LoVo (cell line): ENCODE measurements at regions not wholly inside any gene's neighbourhood (a gene's known extent, or its start where the extent isn't known, plus 50 kb on each side); places are given as distances from the start of the nearest gene placed in this dataset.

ENCODE experiments used
- DNase-seq: peaks from one replicate; pipeline ENCODE4 v3.0.0-alpha.2; 2016; ENCODE audit warnings: low spot score

DNA sequence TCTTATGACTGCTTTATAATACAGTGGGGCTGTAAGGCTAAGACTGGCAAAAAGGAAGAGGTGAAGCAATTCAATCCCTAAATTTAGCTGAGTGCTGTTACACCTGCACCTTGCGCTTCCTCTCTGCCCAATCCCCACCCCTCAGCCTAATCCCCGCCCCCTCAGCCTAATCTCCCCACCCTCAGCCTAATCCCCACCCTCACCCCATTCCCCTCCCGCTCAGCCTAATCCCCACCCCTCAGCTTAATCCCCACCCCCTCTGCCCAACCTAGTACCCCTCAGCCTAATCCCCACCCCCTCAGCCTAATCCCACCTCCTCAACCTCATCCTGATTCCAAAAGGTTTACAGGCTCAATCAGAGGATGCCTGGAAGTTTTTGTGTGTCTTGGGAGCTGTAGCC is 155.5 kb downstream of the PMP22 start:
- no peak for DNase-seq

DNA sequence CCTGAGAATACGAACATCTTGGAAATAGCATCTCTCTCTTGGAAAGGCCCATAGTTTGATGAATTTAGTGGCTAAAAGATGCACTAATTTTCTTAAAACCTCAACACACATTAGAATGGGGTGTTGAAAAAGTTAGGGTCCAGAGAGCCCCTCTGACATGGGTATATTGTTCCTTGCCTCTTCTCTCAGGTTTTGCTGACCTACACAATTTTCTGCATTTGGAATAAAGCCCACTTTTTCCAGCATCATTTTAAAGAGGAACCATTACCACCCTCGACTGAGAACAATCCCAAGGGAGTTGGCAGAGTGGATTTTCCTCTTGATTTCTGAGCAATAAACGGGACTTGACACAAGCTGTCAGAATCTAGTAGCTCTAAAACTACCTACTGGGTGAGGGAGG is 156.1 kb downstream of the PMP22 start:
- no peak for DNase-seq

- DNase-seq = no peak
Measured at GRCh38 chr17:15106540-15106939, 158.6 kb downstream of the PMP22 start.

DNA sequence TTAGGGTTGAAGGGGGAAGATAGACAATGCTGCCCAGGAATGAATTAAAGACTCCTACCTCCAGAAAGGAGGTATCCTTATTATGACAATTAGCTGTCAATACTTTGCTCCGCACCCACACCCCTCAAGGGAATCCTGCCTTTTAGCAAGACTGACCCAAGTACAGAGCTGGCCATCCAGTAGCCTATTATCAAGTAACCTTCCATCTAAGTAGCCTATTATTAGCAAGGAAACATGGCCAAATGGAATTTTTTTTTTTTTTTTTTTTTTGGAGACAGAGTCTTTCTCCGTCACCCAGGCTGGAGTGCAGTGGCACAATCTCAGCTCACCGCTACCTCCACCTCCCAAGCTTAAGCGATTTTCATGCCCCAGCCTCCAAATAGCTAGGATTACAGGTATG is 161.3 kb downstream of the PMP22 start:
- DNase-seq = no peak

DNA sequence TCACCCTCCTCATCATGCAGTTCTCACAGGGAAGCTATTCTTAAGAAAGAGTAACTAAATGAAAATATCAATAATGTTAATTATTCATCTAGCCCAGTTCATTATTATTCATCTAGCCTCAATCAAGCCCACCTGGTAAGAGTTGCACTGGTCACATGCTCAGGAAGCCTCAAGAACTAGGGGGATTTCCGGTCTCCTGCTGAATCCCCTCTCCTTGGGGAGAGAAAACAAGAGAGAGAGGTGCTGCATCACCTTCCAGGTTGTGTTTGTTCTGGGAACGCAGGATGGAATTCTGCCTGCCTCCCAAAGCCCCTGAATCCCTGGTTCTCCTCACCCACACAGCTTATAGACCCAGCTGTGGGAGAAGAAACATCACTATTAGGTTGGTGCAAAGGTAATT is 164.0 kb downstream of the PMP22 start:
- DNase-seq = no peak

DNA sequence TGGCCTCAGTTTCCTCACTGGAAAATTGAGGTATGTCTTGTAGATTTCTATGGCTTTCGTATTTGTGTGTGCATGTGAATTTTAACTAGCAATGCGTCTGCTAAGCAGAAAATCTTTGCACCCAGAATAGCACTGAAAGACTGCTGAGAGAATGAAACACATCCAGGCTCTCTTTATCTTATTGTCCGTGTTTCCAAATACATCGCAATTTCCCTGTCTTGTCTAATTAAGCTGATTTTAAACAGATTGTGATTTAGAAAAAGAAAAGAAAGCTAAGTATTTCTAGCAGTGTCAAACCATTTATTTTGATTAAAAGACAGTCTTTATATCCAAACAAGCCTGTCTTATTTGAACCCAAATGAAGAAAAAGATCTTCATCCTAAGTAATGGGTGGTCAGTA is 168.6 kb downstream of the PMP22 start:
- DNase-seq = no peak

DNA sequence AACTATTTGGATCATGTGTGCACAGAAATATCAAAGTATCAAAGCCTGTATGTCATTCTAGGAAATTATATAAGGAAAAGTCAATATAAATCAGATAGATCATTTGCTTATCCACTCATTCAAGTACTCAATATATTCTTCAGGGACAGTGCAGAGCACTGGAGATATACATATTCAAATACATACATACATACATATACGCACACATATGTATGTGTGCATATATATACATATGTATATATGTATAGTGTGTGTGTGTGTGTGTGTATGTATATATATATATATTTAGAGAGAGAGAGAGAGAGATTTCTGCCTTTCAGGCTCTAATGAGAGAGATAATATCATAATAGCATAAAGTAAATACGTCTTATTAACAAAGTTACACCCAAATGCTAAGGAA is 169.2 kb downstream of the PMP22 start:
- no peak for DNase-seq

GRCh38 chr17:15092762-15093161 is 172.4 kb downstream of the PMP22 start:
- no peak for DNase-seq

DNA sequence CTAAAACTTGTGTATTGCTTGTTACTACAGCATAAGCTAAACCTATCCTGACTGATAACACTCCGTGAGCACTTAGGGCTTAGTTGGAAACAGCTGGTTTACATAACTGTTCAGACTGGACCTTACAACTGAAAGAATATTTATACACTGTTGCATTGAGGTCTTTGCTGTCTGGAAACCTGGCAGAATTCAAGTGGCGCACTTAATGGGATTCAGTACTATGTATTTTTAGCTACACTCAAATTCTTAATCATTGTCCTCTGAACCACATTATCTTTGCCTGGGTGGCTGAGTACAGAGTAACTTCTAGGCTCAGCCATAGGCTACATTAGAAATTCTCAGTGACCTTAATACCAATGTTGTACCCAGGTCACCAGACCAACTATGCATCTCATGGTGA is 172.9 kb downstream of the PMP22 start:
- DNase-seq = no peak

DNA sequence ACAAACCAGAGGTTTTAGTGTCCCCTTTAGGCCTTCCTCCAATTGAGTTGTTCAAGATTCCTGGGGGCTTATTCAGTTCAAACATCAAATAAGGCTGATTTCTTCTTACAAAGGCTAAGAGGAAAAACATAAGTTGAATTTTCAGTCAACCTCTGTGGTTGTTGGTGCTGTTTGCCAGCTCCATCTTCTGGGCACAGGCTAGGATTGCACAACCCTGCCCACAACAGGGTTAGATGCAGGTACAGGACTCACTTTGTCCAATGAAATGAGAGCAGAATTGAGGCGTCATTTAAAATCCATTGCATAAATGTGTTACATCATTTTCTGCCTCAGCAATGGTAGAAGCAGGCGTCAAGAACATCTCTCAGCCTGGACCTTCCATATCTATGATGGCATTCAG is 173.3 kb downstream of the PMP22 start:
- DNase-seq = no peak

DNA sequence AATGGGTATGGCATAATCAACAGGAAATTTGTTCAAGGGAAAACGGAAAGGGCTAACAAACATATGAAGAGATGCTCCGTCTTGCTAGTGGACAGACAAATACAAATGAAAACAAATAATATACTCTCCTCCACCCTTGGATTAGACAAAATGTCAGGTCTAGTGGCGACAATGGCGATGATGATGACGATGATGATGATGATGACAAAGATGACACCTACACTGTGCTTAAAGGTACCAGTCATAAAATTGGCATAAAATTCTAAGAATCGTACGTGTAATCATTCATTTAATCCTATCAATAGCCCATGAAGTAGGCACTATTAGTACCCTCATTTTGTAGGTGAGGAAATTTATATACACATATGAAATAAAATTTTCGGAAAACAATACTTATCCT is 174.6 kb downstream of the PMP22 start:
- no peak for DNase-seq

- no peak for DNase-seq
Measured at GRCh38 chr17:15087946-15088345, 177.2 kb downstream of the PMP22 start.

DNA sequence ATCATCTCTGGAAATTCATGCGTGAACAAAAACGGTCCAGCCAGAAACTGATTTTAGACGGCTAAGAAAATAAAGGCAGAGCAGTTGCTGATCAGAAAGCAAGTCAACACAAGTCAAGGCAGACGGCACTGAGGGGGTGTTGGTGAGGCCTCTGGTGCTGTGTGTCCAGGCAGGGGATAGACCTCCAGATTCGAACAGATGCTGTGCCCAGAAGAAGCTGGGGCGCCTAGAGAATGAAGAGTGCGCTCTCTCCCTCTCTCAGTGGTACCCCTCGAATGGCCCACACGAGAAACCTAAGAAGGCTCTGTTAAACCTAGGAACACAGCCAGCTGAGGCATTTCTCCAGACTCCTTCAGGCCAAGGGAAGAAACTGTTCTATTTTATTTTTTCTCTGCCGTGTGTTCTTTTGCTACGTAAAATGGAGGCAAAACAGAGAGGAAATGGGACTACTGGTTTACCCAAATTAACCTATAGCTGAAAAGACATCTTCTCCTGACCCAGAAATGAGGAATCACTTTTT is 178.3 kb downstream of the PMP22 start:
- no peak for DNase-seq

GRCh38 chr17:15085890-15086677 is 179.0 kb downstream of the PMP22 start:
- DNase-seq = no peak

GRCh38 chr17:15083225-15083624 is 181.9 kb downstream of the PMP22 start:
- no peak for DNase-seq

DNA sequence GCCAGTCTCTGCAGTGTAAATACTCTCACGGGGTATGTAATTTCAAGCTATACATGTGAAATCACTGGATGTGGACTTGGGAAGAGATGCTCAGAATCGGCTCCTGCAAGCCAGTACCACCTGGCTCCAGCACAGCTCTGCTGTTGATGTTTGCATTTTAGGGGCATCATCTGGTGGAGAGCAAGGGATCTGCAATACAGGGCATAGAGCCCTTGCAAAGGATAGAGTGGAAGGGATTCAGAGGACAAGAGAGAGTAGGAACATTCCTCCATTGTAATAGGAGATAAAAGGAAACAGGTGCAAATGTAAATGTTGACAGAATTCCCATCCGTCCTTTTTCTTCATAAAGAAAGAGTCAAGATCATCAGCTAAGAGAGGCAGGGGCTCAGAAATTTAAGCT is 184.1 kb downstream of the PMP22 start:
- DNase-seq = no peak

GRCh38 chr17:15078570-15078969 is 186.6 kb downstream of the PMP22 start:
- DNase-seq = no peak

DNA sequence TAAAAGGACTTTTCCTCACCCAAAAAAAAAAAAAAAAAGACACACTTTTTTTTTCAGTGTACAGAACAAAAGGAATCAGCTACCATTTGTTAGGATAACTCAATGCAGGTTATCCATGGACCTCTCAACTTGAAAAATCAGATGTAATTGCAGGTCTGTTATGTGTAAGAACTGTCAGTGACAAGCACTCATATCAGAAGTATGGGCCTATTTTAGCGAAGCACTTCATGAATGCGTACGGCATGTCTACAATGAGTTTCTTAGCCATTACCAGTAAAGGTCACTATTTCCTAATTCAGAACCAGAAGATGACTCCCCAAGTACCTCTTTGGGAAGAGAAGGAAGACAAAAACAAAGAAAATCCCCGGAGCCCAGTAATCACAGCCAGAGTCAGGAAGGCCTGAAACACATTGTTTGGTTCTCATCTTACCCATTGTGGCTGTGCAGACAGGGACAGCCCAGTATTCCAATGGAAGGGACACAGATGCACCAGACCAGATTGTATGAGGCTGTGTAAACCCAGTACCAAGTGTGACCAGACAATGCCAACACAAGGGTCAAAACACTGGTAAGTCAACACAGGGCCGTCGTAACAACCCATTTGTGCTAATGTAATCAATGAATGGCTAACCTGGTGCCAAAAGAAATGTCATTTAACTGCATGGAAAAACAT is 188.0 kb downstream of the PMP22 start:
- DNase-seq = no peak

- no peak for DNase-seq
Measured at GRCh38 chr17:15051933-15052332, 213.2 kb downstream of the PMP22 start.

GRCh38 chr17:15049795-15050160 is 215.3 kb downstream of the PMP22 start:
- no peak for DNase-seq

DNA sequence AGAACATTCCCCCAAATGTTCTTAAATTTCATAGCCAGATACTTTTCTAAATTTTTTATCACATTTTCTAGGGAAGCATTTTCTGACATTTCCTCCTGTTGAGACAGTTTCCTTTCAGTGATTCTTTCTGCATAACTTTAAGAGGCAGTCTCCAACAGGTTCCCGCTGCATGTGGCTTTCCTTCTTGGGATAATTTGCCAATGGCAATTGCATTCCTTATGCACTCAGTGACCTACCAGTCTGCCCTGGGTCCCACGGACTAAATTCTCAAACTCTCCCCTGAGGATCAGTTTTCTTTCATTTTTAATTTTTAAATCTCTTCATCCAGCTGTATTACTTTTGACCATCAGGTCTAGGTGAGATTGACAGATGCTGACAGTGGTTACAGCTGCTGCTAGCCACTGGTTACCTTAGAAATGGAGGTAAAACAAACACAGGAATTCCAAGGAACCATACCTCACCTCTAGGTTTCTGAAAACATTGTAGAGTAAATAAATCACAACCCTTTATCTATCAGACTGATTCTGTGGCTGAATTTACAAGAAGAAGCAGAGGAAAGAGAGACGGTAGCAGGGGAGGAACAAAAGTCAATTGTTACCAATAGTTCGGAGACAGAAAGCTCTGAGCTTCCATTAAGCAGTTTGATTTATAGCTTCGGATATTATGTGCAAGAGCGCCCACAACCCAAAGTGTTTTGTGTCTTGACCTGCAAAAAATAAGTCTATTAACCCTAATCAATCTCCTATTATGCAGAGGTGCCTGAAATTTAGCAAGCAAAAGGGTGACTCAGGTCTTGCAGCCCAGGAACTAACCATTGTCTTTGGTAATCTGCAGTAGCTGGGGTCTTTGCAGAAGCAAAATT is 216.0 kb downstream of the PMP22 start:
- DNase-seq = no peak

DNA sequence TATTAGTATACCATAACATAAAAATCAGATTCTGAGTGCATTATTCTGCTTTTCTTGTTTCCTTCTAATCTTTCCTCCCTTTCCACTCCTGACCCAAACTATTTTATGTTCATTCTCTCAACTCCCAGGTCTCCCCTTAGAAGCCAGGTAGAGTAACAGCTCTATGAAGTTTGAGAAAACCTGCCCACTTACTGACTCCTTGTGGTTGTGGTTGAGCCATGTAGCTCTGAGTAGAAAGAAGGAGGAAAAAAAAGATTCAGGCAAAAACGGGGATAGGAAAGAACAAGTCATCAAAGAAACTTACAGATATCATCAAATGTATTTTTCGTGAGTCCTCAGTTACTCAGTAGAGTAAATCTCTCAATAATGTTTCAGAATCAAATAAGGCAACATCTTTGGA is 216.7 kb downstream of the PMP22 start:
- no peak for DNase-seq

- no peak for DNase-seq
Measured at GRCh38 chr17:15042311-15042710, 222.8 kb downstream of the PMP22 start.
